ENCODE measurements at regions not wholly inside any gene's neighbourhood (a gene's known extent, or its start where the extent isn't known, plus 50 kb on each side); places are given as distances from the start of the nearest gene placed in this dataset.

DNA sequence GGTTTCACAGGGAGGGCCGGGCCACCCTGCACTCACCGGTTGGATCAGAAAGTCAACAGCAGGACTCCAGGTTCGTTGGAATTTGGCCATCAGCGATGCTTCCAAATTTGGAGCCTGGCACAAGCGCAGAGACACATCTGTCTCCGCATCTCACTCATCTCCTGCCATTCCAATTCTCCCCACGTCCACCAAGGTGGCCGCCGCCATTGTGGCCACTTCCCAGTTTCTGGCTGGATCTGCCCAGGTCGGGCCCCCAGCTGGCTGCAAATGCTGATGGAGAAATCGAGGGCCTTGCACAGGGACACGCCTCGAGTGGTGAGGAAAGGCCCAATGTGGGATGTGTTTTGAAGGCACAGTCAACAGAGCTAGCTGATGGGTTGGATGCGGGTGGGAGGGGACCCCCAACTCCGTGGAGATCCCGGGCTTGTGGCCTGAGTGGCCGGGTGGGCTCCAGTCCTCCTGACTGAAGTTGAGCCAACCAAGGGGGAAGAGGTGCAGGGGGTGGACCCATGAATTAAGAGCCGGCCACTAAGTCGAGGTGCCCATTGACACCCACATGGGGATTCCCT is 102.7 kb downstream of the CRYAA start:
- Histone ChIP-seq H3K27me3 (ENCODE audit: insufficient read depth, low read length) (peaks cover 20% of the 10 kb centered on the region), H3K9me3 (ENCODE audit: low read depth, low read length) (no peaks in the 10 kb centered on the region), H3K4me1 (ENCODE audit: insufficient read depth, low read length) (no peaks in the 10 kb centered on the region), H3K27ac (ENCODE audit: low read depth, low read length) (no peak overlapping the region), H3K4me3 (ENCODE audit: insufficient read depth, low read length) (no peak overlapping the region), H4K20me1 (ENCODE audit: insufficient read depth, low read length) (no peaks in the 10 kb centered on the region), H2AFZ (ENCODE audit: low read length) (no peak overlapping the region), H3K36me3 (ENCODE audit: insufficient read depth, low read length) (no peaks in the 10 kb centered on the region), H3K4me2 (ENCODE audit: insufficient read depth, low read length) (no peak overlapping the region), H3K79me2 (ENCODE audit: insufficient read depth, low read length) (no peaks in the 10 kb centered on the region)
- peak; percentile 53 for DNase-seq (ENCODE audit: insufficient read length, low spot score, missing footprints)
- TF ChIP-seq, protein P1, sequence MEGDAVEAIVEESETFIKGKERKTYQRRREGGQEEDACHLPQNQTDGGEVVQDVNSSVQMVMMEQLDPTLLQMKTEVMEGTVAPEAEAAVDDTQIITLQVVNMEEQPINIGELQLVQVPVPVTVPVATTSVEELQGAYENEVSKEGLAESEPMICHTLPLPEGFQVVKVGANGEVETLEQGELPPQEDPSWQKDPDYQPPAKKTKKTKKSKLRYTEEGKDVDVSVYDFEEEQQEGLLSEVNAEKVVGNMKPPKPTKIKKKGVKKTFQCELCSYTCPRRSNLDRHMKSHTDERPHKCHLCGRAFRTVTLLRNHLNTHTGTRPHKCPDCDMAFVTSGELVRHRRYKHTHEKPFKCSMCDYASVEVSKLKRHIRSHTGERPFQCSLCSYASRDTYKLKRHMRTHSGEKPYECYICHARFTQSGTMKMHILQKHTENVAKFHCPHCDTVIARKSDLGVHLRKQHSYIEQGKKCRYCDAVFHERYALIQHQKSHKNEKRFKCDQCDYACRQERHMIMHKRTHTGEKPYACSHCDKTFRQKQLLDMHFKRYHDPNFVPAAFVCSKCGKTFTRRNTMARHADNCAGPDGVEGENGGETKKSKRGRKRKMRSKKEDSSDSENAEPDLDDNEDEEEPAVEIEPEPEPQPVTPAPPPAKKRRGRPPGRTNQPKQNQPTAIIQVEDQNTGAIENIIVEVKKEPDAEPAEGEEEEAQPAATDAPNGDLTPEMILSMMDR (IDR thresholded peaks at IDR 0.05; ENCODE audit: extremely low read depth, low read depth, low read length) = no peak

GRCh38 chr21:43270800-43271301 is 102.0 kb downstream of the CRYAA start:
- peaks cover 20% of the 10 kb centered on the region for H3K27me3 ChIP-seq (ENCODE audit: insufficient read depth, low read length)
- TF ChIP-seq, protein P1 (IDR thresholded peaks at IDR 0.05; ENCODE audit: extremely low read depth, low read depth, low read length) = no peak

DNA sequence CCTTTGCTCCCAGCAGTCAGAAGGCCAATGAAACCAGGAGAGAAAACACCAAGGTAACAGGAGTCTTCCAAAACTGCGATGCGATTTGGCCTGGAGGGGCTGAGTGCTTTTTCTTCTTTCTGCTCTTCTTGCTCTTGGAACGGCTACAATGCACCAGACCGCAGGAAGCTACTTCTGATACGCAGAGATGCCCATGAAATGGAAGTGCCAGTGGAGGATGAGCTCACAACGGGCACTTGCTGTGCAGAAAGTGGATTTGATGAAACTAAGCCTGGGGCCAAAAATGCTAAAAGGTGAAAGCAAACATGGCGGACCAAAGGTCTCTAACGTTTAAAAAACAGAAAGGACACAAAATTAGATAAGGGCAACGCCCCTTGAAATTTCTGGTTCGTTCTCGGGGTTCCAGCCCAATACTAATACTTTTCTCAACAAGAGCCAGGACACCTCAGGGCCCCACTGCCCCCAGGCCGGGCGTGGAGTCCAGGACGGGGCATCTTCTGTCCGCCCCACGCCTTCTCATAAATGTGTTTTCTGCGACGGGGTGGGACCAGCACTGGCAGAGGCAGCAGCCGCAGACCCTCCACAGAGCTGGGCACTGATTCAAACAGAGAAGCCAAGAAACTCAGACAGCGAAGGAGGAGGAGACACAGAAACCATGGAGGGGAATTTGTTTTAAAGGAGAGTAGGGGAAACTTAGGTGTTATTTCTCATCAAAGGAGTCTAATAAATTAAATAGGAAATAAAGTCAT is 101.3 kb downstream of the CRYAA start:
- Histone ChIP-seq H3K4me3 (ENCODE audit: insufficient read depth, low read length) (no peak overlapping the region), H2AFZ (ENCODE audit: low read length) (no peak overlapping the region), H3K36me3 (ENCODE audit: insufficient read depth, low read length) (no peaks in the 10 kb centered on the region), H3K27me3 (ENCODE audit: insufficient read depth, low read length) (peaks cover 20% of the 10 kb centered on the region), H3K79me2 (ENCODE audit: insufficient read depth, low read length) (no peaks in the 10 kb centered on the region), H3K9me3 (ENCODE audit: low read depth, low read length) (no peaks in the 10 kb centered on the region), H4K20me1 (ENCODE audit: insufficient read depth, low read length) (no peaks in the 10 kb centered on the region), H3K4me2 (ENCODE audit: insufficient read depth, low read length) (no peak overlapping the region), H3K4me1 (ENCODE audit: insufficient read depth, low read length) (no peaks in the 10 kb centered on the region), H3K27ac (ENCODE audit: low read depth, low read length) (no peak overlapping the region)
- DNase-seq (ENCODE audit: insufficient read length, low spot score, missing footprints) = peak; percentile 65
- TF ChIP-seq, protein P1 (IDR thresholded peaks at IDR 0.05; ENCODE audit: extremely low read depth, low read depth, low read length) = no peak

More at GRCh38 chr21:43270800-43271301, 102.0 kb downstream of the CRYAA start:
- Histone ChIP-seq H3K79me2 (ENCODE audit: insufficient read depth, low read length) (no peaks in the 10 kb centered on the region), H3K27ac (ENCODE audit: low read depth, low read length) (no peak overlapping the region), H3K4me2 (ENCODE audit: insufficient read depth, low read length) (no peak overlapping the region), H3K9me3 (ENCODE audit: low read depth, low read length) (no peaks in the 10 kb centered on the region), H3K4me3 (ENCODE audit: insufficient read depth, low read length) (no peak overlapping the region), H3K36me3 (ENCODE audit: insufficient read depth, low read length) (no peaks in the 10 kb centered on the region), H2AFZ (ENCODE audit: low read length) (no peak overlapping the region), H3K4me1 (ENCODE audit: insufficient read depth, low read length) (no peaks in the 10 kb centered on the region), H4K20me1 (ENCODE audit: insufficient read depth, low read length) (no peaks in the 10 kb centered on the region)
- peak; percentile 83 for DNase-seq (ENCODE audit: insufficient read length, low spot score, missing footprints)

GRCh38 chr21:43269440-43269839 is 100.6 kb downstream of the CRYAA start:
- H3K79me2 ChIP-seq (ENCODE audit: insufficient read depth, low read length) = no peaks in the 10 kb centered on the region
- no peak overlapping the region for H3K27ac ChIP-seq (ENCODE audit: low read depth, low read length)
- H3K9me3 ChIP-seq (ENCODE audit: low read depth, low read length) = no peaks in the 10 kb centered on the region
- no peak overlapping the region for H2AFZ ChIP-seq (ENCODE audit: low read length)
- no peak overlapping the region for H3K4me2 ChIP-seq (ENCODE audit: insufficient read depth, low read length)
- H3K27me3 ChIP-seq (ENCODE audit: insufficient read depth, low read length) = peaks cover 20% of the 10 kb centered on the region
- no peaks in the 10 kb centered on the region for H3K4me1 ChIP-seq (ENCODE audit: insufficient read depth, low read length)
- DNase-seq (ENCODE audit: insufficient read length, low spot score, missing footprints) = peak; percentile 77
- H3K4me3 ChIP-seq (ENCODE audit: insufficient read depth, low read length) = no peak overlapping the region
- TF ChIP-seq, protein P1 (IDR thresholded peaks at IDR 0.05; ENCODE audit: extremely low read depth, low read depth, low read length) = peak; percentile 19
- H4K20me1 ChIP-seq (ENCODE audit: insufficient read depth, low read length) = no peaks in the 10 kb centered on the region
- no peaks in the 10 kb centered on the region for H3K36me3 ChIP-seq (ENCODE audit: insufficient read depth, low read length)

Data from osteoblast (primary cell).